Neuronal stem cell (in vitro differentiated cells): ENCODE measurements at regions not wholly inside any gene's neighbourhood (a gene's known extent, or its start where the extent isn't known, plus 50 kb on each side); places are given as distances from the start of the nearest gene placed in this dataset.

Experiments
- DNase-seq: peaks from one replicate; pipeline ENCODE4 v3.0.0-alpha.2; 2013; ENCODE audit warnings: low spot score
- H2AFZ ChIP-seq: one replicate; pipeline ENCODE4 v1.6.1; 2013; ENCODE audit warnings: mild to moderate bottlenecking, low read length, inconsistent platforms
- H2AK5ac ChIP-seq: 2 replicates; pipeline ENCODE4 v1.6.1; 2013; ENCODE audit warnings: low read depth, mild to moderate bottlenecking, inconsistent platforms, low read length, moderate library complexity, mixed read lengths
- H2BK120ac ChIP-seq: 2 replicates; pipeline ENCODE4 v1.6.1; 2013; ENCODE audit warnings: low read depth, mild to moderate bottlenecking, inconsistent platforms, low read length, moderate library complexity, mixed read lengths
- H2BK12ac ChIP-seq: one replicate; pipeline ENCODE4 v1.6.1; 2013; ENCODE audit warnings: low read length, inconsistent platforms
- H2BK15ac ChIP-seq: 2 replicates; pipeline ENCODE4 v1.6.1; 2013; ENCODE audit warnings: mild to moderate bottlenecking, low read length, inconsistent platforms, mixed read lengths
- H2BK5ac ChIP-seq: one replicate; pipeline ENCODE4 v1.6.1; 2013; ENCODE audit warnings: inconsistent platforms, mild to moderate bottlenecking, low read length, moderate library complexity
- H3K14ac ChIP-seq: one replicate; pipeline ENCODE4 v1.6.1; 2013; ENCODE audit warnings: low read length, inconsistent platforms
- H3K18ac ChIP-seq: 2 replicates; pipeline ENCODE4 v1.6.1; 2013; ENCODE audit warnings: low read length, inconsistent platforms
- H3K23ac ChIP-seq: 2 replicates; pipeline ENCODE4 v1.6.1; 2013; ENCODE audit warnings: low read depth, mild to moderate bottlenecking, mixed read lengths, low read length, inconsistent platforms; ENCODE audit not compliant: poor library complexity
- H3K27ac ChIP-seq: replicated peaks from 3 replicates; pipeline ENCODE4 v1.5.1; 2013; ENCODE audit warnings: low read length, inconsistent platforms
- H3K27me3 ChIP-seq, 3 experiments: 2 replicates each; pipeline ENCODE4 v1.6.1; 2013; ENCODE audit warnings: low read length in 3 of 3, mild to moderate bottlenecking in 2 of 3, inconsistent platforms in 1 of 3, low read depth in 1 of 3, mixed read lengths in 1 of 3, moderate library complexity in 1 of 3; ENCODE audit not compliant: control insufficient read depth in 3 of 3, insufficient read depth in 3 of 3
- H3K36me3 ChIP-seq, 2 donors: replicated peaks in 1 of 2; 2 replicates each; pipeline ENCODE4 v1.6.1; 2013; ENCODE audit warnings: low read length in 2 of 2; ENCODE audit not compliant: control insufficient read depth in 2 of 2, insufficient read depth in 2 of 2
- H3K4ac ChIP-seq: 2 replicates; pipeline ENCODE4 v1.6.1; 2013; ENCODE audit warnings: inconsistent platforms, mild to moderate bottlenecking, low read length, moderate library complexity
- H3K4me1 ChIP-seq, 2 donors: 1 replicate in 1 of 2; 2 replicates in 1 of 2; pipeline ENCODE4 v1.6.1; 2013; ENCODE audit warnings: low read length in 2 of 2, low read depth in 1 of 2; ENCODE audit not compliant: control insufficient read depth in 2 of 2, insufficient read depth in 1 of 2
- H3K4me2 ChIP-seq: one replicate; pipeline ENCODE4 v1.6.1; 2013; ENCODE audit warnings: mild to moderate bottlenecking, low read length, inconsistent platforms; ENCODE audit not compliant: insufficient read depth, poor library complexity, severe bottlenecking
- H3K4me3 ChIP-seq, 2 donors: 2 replicates each; pipeline ENCODE4 v1.5.1; 2013; ENCODE audit warnings: low read length in 2 of 2, mild to moderate bottlenecking in 2 of 2, inconsistent platforms in 1 of 2, moderate library complexity in 1 of 2
- H3K79me1 ChIP-seq: one replicate; pipeline ENCODE4 v1.6.1; 2013; ENCODE audit warnings: low read depth, mild to moderate bottlenecking, inconsistent platforms, low read length, moderate library complexity
- H3K9ac ChIP-seq: one replicate; pipeline ENCODE4 v1.6.1; 2013; ENCODE audit warnings: mild to moderate bottlenecking, low read depth, low read length, inconsistent platforms; ENCODE audit not compliant: poor library complexity
- H3K9me3 ChIP-seq, 2 donors: replicated peaks in 1 of 2; 2 replicates each; pipeline versions ENCODE3 to v1.6.1; 2013; ENCODE audit warnings: low read length in 2 of 2, mild to moderate bottlenecking in 2 of 2, inconsistent platforms in 1 of 2, low read depth in 1 of 2, mixed read lengths in 1 of 2, moderate library complexity in 1 of 2; ENCODE audit not compliant: control insufficient read depth in 2 of 2, insufficient read depth in 1 of 2
- H4K8ac ChIP-seq: one replicate; pipeline ENCODE4 v1.6.1; 2013; ENCODE audit warnings: low read depth, mild to moderate bottlenecking, inconsistent platforms, low read length, moderate library complexity
- H4K91ac ChIP-seq: one replicate; pipeline ENCODE4 v1.6.1; 2013; ENCODE audit warnings: low read length, low read depth, mild to moderate bottlenecking, inconsistent platforms; ENCODE audit not compliant: poor library complexity
- WGBS, 2 donors: extraction: QIAGEN DNeasy Blood & Tissue Kit; methylation state at CpG; one replicate each; pipeline ENCODE4 v1.1.7; 2013; ENCODE audit warnings: missing lambda C conversion rate in 2 of 2, mixed read lengths in 1 of 2; ENCODE audit not compliant: insufficient read length in 2 of 2, insufficient replicate concordance in 1 of 2; ENCODE audit errors: extremely low coverage in 2 of 2; 5-methylcytosine and 5-hydroxymethylcytosine counted together

- no peak overlapping the region for H2BK120ac ChIP-seq
- no peak overlapping the region for H3K4me3 ChIP-seq
- DNase-seq, result no peak
- H3K4me2 ChIP-seq, result no peak overlapping the region
- no peak overlapping the region for H3K4ac ChIP-seq
- no peak overlapping the region for H4K91ac ChIP-seq
- no peaks in the 10 kb centered on the region for H3K79me1 ChIP-seq
- no peak overlapping the region for H2BK5ac ChIP-seq
- no peak overlapping the region for H3K9ac ChIP-seq
- H3K9me3 ChIP-seq, result peaks cover 0 to 2% of the 10 kb centered on the region in 2 donors
- WGBS, 2 donors, result no CpG with 5 or more reads among the region's 3 CpGs
- H3K4me1 ChIP-seq, result peaks cover 0 to 2% of the 10 kb centered on the region in 2 donors
- H3K14ac ChIP-seq, result no peak overlapping the region
- H3K27me3 ChIP-seq, result no peaks in the 10 kb centered on the region
- H3K36me3 ChIP-seq, result no peaks in the 10 kb centered on the region
- H4K8ac ChIP-seq, result no peak overlapping the region
- H2AK5ac ChIP-seq, result no peak overlapping the region
- H3K23ac ChIP-seq, result no peak overlapping the region
- no peak overlapping the region for H3K18ac ChIP-seq
- no peak overlapping the region for H2AFZ ChIP-seq
- no peak overlapping the region for H2BK15ac ChIP-seq
- no peak overlapping the region for H3K27ac ChIP-seq
- H2BK12ac ChIP-seq, result no peak overlapping the region
Measured at GRCh38 chr14:53790731-53791500, 165.7 kb downstream of the BMP4 start.

GRCh38 chr14:53788566-53788965 is 168.1 kb downstream of the BMP4 start:
- no peak overlapping the region for H3K14ac ChIP-seq
- no peak for DNase-seq
- H3K4me3 ChIP-seq, result no peak overlapping the region
- H3K23ac ChIP-seq, result no peak overlapping the region
- H2BK5ac ChIP-seq, result no peak overlapping the region
- no peak overlapping the region for H2AFZ ChIP-seq
- H2BK120ac ChIP-seq, result no peak overlapping the region
- H3K27ac ChIP-seq, result no peak overlapping the region
- H3K18ac ChIP-seq, result no peak overlapping the region
- H4K8ac ChIP-seq, result no peak overlapping the region
- H4K91ac ChIP-seq, result no peak overlapping the region
- no peak overlapping the region for H2AK5ac ChIP-seq
- no peaks in the 10 kb centered on the region for H3K36me3 ChIP-seq
- no peak overlapping the region for H3K4me2 ChIP-seq
- H3K4ac ChIP-seq, result no peak overlapping the region
- H3K9ac ChIP-seq, result no peak overlapping the region
- H2BK15ac ChIP-seq, result no peak overlapping the region
- no CpG with 5 or more reads among the region's 5 CpGs for WGBS, 2 donors
- H2BK12ac ChIP-seq, result no peak overlapping the region
- no peaks in the 10 kb centered on the region for H3K27me3 ChIP-seq
- H3K4me1 ChIP-seq, result no peaks in the 10 kb centered on the region
- H3K9me3 ChIP-seq, result peaks cover 0 to 2% of the 10 kb centered on the region in 2 donors
- H3K79me1 ChIP-seq, result no peaks in the 10 kb centered on the region

DNA sequence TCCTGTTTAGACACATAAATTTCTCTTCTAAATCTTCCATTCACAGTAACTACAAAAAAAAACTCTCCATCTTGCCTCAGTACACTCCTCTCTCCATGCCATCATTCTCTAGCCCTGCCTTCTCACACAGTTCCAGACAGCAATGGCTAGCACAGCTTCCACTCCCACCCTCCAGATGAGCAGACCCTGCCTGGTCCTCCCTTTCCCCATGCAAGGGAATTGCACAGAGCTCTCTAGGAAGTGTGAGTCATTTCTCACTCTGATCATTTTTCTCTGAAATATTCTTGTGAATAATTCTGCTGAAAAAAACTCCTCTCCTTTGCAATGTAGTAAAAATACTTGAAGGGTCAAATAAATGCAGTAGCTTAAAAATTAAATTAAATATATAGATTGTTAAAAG is 170.6 kb downstream of the BMP4 start:
- Histone ChIP-seq H3K27me3 (no peaks in the 10 kb centered on the region), H2BK120ac (no peak overlapping the region), H2BK15ac (no peak overlapping the region)

DNA sequence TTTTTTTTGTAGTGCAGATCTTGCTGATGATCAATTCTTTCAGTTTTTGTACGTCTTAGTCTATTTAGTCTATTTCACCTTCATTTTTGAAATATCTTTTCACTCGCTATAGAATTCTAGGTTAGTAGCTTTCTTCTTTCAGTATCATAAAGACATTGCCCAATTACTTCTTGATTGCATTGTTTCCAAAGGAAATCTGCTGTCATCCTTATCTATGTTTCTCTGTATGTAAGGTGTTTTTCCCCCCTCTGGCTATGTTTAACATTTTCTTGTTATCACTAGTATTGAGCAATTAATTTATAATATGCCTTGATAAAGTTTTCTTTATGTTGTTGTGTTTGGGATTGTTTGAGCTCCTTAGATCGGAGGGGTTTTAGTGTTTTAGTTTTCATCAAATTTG is 171.9 kb downstream of the BMP4 start:
- Histone ChIP-seq H2BK120ac (no peak overlapping the region), H4K8ac (no peak overlapping the region), H4K91ac (no peak overlapping the region), H3K4ac (no peak overlapping the region), H3K4me2 (no peak overlapping the region), H2BK5ac (no peak overlapping the region), H3K79me1 (no peaks in the 10 kb centered on the region), H3K27me3 (no peaks in the 10 kb centered on the region), H2BK12ac (no peak overlapping the region), H3K36me3 (no peaks in the 10 kb centered on the region), H2BK15ac (no peak overlapping the region), H3K27ac (no peak overlapping the region), H3K9me3 (peaks cover 0 to 2% of the 10 kb centered on the region in 2 donors), H2AK5ac (no peak overlapping the region), H3K4me3 (no peak overlapping the region), H2AFZ (no peak overlapping the region), H3K23ac (no peak overlapping the region), H3K4me1 (no peaks in the 10 kb centered on the region), H3K14ac (no peak overlapping the region), H3K18ac (no peak overlapping the region), H3K9ac (no peak overlapping the region)
- WGBS, 2 donors, result no CpG with 5 or more reads among the region's 3 CpGs
- no peak for DNase-seq

More for the DNA sequence above, 170.6 kb downstream of the BMP4 start:
- Histone ChIP-seq H3K9ac (no peak overlapping the region), H2AK5ac (no peak overlapping the region), H3K18ac (no peak overlapping the region), H3K27ac (no peak overlapping the region), H3K4me1 (no peaks in the 10 kb centered on the region), H3K23ac (no peak overlapping the region), H3K79me1 (no peaks in the 10 kb centered on the region), H4K91ac (no peak overlapping the region), H2AFZ (no peak overlapping the region), H3K4me3 (no peak overlapping the region), H2BK5ac (no peak overlapping the region), H3K36me3 (no peaks in the 10 kb centered on the region), H2BK12ac (no peak overlapping the region), H3K4ac (no peak overlapping the region), H4K8ac (no peak overlapping the region), H3K4me2 (no peak overlapping the region), H3K14ac (no peak overlapping the region), H3K9me3 (peaks cover 0 to 2% of the 10 kb centered on the region in 2 donors)
- no peak for DNase-seq
